Left ventricle myocardium inferior (tissue), 1 donor: ENCODE measurements at regions not wholly inside any gene's neighbourhood (a gene's known extent, or its start where the extent isn't known, plus 50 kb on each side); places are given as distances from the start of the nearest gene placed in this dataset.

Experiments
- DNase-seq: peaks from one replicate; pipeline ENCODE4 v3.0.0-alpha.2; 2020
- H3K27ac ChIP-seq: fragments of 200-600 bp; replicated peaks from 2 replicates; pipeline ENCODE4 v1.8.0; 2021
- H3K27me3 ChIP-seq: fragments of 200-600 bp; 2 replicates; pipeline ENCODE4 v1.8.0; 2021; ENCODE audit warnings: low read depth
- H3K36me3 ChIP-seq: fragments of 200-600 bp; 2 replicates; pipeline ENCODE4 v1.8.0; 2021
- H3K4me1 ChIP-seq: fragments of 200-600 bp; 2 replicates; pipeline ENCODE4 v1.8.0; 2021
- H3K4me3 ChIP-seq: fragments of 200-600 bp; 2 replicates; pipeline ENCODE4 v1.8.0; 2021; ENCODE audit warnings: mild to moderate bottlenecking, moderate library complexity
- H3K9me3 ChIP-seq: fragments of 200-600 bp; replicated peaks from 2 replicates; pipeline ENCODE4 v1.8.0; 2021
- intact Hi-C: fragments of 100-400 bp; cut with micrococcal nuclease; formaldehyde crosslinking; loops from one replicate; pipeline ENCODE4 v1.11.0; 2022
- TF ChIP-seq, protein P1 (sequence below): fragments of 200-600 bp; IDR thresholded peaks from 2 replicates; pipeline ENCODE4 v1.8.0; 2021; ENCODE audit warnings: antibody characterized with exemption, mild to moderate bottlenecking, borderline replicate concordance
- donor health status: DM: no; HTN: yes; CAD: no; lungs with severe emphysema.

DNA sequence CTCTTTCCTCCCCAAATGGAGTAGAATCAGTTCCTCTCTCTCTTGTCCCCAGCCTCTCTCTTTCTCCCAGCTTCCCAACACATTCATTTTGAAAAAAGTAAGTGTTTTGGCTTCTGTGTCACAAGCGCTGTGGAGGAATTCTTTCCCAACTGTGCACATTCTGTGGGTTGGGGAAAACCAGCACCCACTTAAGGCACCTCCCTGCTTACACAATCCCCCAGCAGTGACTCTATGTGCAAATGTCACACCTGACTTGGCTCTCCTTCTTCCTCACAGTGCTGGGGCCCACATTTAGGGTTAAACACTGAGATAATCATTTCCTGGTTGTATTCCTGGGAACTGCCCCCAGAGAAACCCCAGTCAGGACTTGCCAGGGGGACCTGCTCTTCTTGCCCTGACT is 358.1 kb upstream of the ZNF32 start:
- intact Hi-C loops: no loop called here
- no peak for DNase-seq
- no peaks in the 10 kb centered on the region for H3K9me3 ChIP-seq
- H3K4me1 ChIP-seq: peaks cover 35% of the 10 kb centered on the region
- TF ChIP-seq, protein P1, sequence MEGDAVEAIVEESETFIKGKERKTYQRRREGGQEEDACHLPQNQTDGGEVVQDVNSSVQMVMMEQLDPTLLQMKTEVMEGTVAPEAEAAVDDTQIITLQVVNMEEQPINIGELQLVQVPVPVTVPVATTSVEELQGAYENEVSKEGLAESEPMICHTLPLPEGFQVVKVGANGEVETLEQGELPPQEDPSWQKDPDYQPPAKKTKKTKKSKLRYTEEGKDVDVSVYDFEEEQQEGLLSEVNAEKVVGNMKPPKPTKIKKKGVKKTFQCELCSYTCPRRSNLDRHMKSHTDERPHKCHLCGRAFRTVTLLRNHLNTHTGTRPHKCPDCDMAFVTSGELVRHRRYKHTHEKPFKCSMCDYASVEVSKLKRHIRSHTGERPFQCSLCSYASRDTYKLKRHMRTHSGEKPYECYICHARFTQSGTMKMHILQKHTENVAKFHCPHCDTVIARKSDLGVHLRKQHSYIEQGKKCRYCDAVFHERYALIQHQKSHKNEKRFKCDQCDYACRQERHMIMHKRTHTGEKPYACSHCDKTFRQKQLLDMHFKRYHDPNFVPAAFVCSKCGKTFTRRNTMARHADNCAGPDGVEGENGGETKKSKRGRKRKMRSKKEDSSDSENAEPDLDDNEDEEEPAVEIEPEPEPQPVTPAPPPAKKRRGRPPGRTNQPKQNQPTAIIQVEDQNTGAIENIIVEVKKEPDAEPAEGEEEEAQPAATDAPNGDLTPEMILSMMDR: no peak
- H3K27ac ChIP-seq: no peak overlapping the region
- no peak overlapping the region for H3K4me3 ChIP-seq
- no peaks in the 10 kb centered on the region for H3K36me3 ChIP-seq
- H3K27me3 ChIP-seq: no peaks in the 10 kb centered on the region

DNA sequence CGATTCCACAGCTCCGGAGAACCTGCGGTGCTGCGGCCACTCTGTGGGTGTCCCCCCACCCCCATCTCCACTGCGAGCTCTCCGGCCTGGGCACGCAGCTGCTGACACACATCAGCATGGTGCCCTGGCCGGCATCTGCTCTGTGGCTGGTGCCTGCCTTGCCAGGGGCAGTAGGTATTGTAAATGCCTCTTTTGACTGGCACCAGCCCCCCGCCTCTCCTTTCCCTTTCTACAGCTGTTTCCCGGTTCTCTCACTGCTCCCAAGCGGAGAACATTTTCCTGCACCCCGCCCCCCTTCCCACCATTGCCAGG is 357.1 kb upstream of the ZNF32 start:
- Histone ChIP-seq H3K9me3 (no peaks in the 10 kb centered on the region), H3K4me3 (no peak overlapping the region), H3K27me3 (no peaks in the 10 kb centered on the region), H3K4me1 (peaks cover 25% of the 10 kb centered on the region), H3K27ac (no peak overlapping the region), H3K36me3 (no peaks in the 10 kb centered on the region)
- TF ChIP-seq, protein P1: no peak
- no peak for DNase-seq
- intact Hi-C loops: no loop called here

DNA sequence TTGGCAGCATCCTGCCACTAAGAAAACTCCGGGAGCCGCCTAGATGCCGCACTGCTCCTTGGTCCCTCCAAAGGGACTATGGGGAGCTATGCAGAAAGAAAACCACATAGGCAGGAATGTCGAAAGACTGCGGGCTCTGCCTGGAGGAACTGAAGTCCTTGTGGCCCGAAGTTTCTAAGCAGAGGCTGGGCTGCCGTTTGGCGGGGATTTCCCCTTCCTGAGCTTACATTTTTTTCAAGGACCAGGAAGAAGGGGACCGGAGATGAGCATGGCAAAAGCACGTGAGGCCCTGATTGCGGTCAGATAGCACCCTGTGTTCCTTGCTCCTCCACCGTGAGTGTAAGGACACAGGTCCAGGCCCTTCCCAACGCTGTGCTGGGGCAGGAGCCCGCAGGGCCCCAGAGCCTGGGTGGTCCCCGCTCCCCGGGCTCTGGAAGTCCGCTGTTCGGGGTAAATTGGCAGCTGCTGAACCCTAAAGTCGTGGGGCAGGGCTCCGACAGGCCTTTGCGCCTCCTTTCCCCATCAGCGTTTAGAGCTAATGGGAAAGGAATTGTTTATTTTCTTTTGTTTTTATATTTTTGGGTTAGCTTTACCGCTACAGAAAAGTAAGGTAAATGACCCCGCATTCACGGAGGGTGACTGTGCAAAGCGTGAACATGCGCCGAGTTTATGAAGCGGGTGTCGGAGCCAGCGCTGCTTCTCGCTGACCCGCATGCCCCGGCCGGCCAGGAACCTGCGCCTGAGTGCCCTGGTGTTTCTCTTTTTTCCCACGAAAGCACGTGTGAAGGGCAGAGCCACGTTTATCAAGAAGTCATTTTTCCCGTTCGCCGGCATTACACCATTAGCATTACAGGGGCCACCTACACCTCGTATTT is 356.5 kb upstream of the ZNF32 start:
- Histone ChIP-seq H3K4me1 (peaks cover 19% of the 10 kb centered on the region), H3K4me3 (no peak overlapping the region), H3K27me3 (no peaks in the 10 kb centered on the region), H3K9me3 (no peaks in the 10 kb centered on the region), H3K27ac (no peak overlapping the region), H3K36me3 (no peaks in the 10 kb centered on the region)
- TF ChIP-seq, protein P1: no peak
- no peak for DNase-seq
- intact Hi-C loops: no loop called here

DNA sequence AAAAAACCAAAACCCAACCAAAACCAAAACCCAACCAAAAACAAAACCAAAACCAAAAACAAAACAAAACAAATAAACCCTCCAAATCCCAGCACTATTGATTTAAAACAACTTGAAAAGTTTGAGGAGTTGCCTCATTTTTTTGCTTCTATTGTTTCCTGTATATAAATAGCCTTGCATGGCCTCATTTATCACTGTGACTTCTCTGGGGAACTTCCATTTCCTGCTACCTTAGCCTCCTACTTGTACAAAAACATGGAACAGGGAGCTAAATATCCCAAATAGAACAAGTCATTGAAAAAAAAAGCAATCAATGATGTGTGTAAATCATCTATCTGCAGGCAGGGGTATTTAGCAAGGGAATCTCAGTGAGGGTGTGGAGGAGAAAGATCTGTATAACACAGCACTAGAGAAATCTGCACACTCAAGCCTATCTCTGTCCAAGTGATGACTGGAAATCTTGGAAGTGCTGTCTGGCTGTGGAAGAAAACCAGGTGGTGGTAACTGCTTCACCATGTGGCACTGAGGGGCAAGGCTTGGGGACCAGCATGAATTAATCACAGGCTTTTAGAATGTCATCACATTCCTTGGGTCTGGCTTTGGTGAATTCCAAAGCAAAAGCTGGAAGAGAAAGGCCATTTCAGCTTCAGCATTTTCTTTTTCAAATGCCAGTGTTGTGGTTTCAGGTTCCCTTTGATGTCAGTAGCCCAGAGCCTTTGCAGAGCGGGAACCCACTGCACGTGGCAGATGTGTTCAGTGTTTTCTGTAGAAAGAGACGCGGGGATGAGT is 349.5 kb upstream of the ZNF32 start:
- intact Hi-C loops: no loop called here

DNA sequence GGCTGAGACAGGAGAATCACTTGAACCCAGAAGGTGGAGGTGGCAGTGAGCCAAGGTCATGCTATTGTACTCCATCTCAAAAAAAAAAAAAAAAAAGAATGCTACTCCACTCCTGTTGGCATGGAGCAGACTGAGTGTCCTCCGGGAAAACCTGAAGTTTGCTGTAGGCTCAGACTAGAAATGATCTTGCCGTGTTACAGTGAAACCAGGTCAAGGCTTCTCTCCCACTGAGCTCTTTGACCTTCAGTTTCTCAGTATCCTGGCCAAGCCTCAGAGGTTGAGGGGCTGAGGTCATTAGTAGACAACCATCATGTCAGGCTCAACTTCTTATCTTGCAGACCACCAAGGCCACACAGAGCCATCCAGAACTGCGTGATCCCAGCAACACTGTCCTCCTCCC is 348.6 kb upstream of the ZNF32 start:
- H3K4me1 ChIP-seq: peaks cover 21% of the 10 kb centered on the region
- intact Hi-C loops: no loop called here

More for the DNA sequence above, 349.5 kb upstream of the ZNF32 start:
- H3K27ac ChIP-seq: peak overlapping the region; percentile 57
- no peak for DNase-seq
- H3K36me3 ChIP-seq: no peaks in the 10 kb centered on the region
- H3K27me3 ChIP-seq: no peaks in the 10 kb centered on the region
- peaks cover 21% of the 10 kb centered on the region for H3K4me1 ChIP-seq
- no peaks in the 10 kb centered on the region for H3K9me3 ChIP-seq
- TF ChIP-seq, protein P1: no peak
- no peak overlapping the region for H3K4me3 ChIP-seq

More for the DNA sequence above, 348.6 kb upstream of the ZNF32 start:
- DNase-seq: no peak
- Histone ChIP-seq H3K36me3 (no peaks in the 10 kb centered on the region), H3K27ac (peak overlapping the region; percentile 57), H3K27me3 (no peaks in the 10 kb centered on the region), H3K4me3 (no peak overlapping the region), H3K9me3 (no peaks in the 10 kb centered on the region)
- TF ChIP-seq, protein P1: no peak
